ENCODE measurements at regions not wholly inside any gene's neighbourhood (a gene's known extent, or its start where the extent isn't known, plus 50 kb on each side); places are given as distances from the start of the nearest gene placed in this dataset.

GRCh38 chr5:32511776-32512374 is 67.3 kb upstream of the ZFR start:
- H3K9me3 ChIP-seq (ENCODE audit: control insufficient read depth, low read depth, low read length): no peaks in the 10 kb centered on the region
- H3K4me3 ChIP-seq (ENCODE audit: low read length): no peak overlapping the region
- H3K36me3 ChIP-seq (ENCODE audit: control insufficient read depth, low read depth, low read length): no peaks in the 10 kb centered on the region
- no peaks in the 10 kb centered on the region for H3K27me3 ChIP-seq (ENCODE audit: control insufficient read depth, insufficient read depth, low read length)
- no peak overlapping the region for H3K27ac ChIP-seq (ENCODE audit: low read length)
- H3K4me1 ChIP-seq (ENCODE audit: control insufficient read depth, low read depth, low read length): no peaks in the 10 kb centered on the region
- no peak overlapping the region for H3K9ac ChIP-seq (ENCODE audit: low read length)

- Histone ChIP-seq H3K4me1 (ENCODE audit: control insufficient read depth, low read depth, low read length) (peaks cover 9% of the 10 kb centered on the region), H3K27ac (ENCODE audit: low read length) (no peak overlapping the region), H3K9me3 (ENCODE audit: control insufficient read depth, low read depth, low read length) (no peaks in the 10 kb centered on the region), H3K36me3 (ENCODE audit: control insufficient read depth, low read depth, low read length) (no peaks in the 10 kb centered on the region), H3K27me3 (ENCODE audit: control insufficient read depth, insufficient read depth, low read length) (peaks cover 4% of the 10 kb centered on the region), H3K9ac (ENCODE audit: low read length) (no peak overlapping the region), H3K4me3 (ENCODE audit: low read length) (no peak overlapping the region)
Observed at GRCh38 chr5:32510860-32511259, 66.3 kb upstream of the ZFR start.

GRCh38 chr5:32508806-32509805 is 64.6 kb upstream of the ZFR start:
- H3K9ac ChIP-seq (ENCODE audit: low read length): no peak overlapping the region
- peaks cover 25% of the 10 kb centered on the region for H3K4me1 ChIP-seq (ENCODE audit: control insufficient read depth, low read depth, low read length)
- H3K9me3 ChIP-seq (ENCODE audit: control insufficient read depth, low read depth, low read length): no peaks in the 10 kb centered on the region
- H3K27me3 ChIP-seq (ENCODE audit: control insufficient read depth, insufficient read depth, low read length): peaks cover 22% of the 10 kb centered on the region
- no peak overlapping the region for H3K27ac ChIP-seq (ENCODE audit: low read length)
- no peaks in the 10 kb centered on the region for H3K36me3 ChIP-seq (ENCODE audit: control insufficient read depth, low read depth, low read length)
- H3K4me3 ChIP-seq (ENCODE audit: low read length): no peak overlapping the region

- peaks cover 25% of the 10 kb centered on the region for H3K4me1 ChIP-seq (ENCODE audit: control insufficient read depth, low read depth, low read length)
- no peaks in the 10 kb centered on the region for H3K9me3 ChIP-seq (ENCODE audit: control insufficient read depth, low read depth, low read length)
- no peak overlapping the region for H3K27ac ChIP-seq (ENCODE audit: low read length)
- H3K27me3 ChIP-seq (ENCODE audit: control insufficient read depth, insufficient read depth, low read length): peaks cover 28% of the 10 kb centered on the region
- no peak overlapping the region for H3K4me3 ChIP-seq (ENCODE audit: low read length)
- no peak overlapping the region for H3K9ac ChIP-seq (ENCODE audit: low read length)
- no peaks in the 10 kb centered on the region for H3K36me3 ChIP-seq (ENCODE audit: control insufficient read depth, low read depth, low read length)
Observed at GRCh38 chr5:32507738-32508434, 63.3 kb upstream of the ZFR start.

GRCh38 chr5:32506799-32507198 is 62.3 kb upstream of the ZFR start:
- no peak overlapping the region for H3K27ac ChIP-seq (ENCODE audit: low read length)

GRCh38 chr5:32506201-32506661 is 61.7 kb upstream of the ZFR start:
- Histone ChIP-seq H3K9ac (ENCODE audit: low read length) (no peak overlapping the region), H3K27me3 (ENCODE audit: control insufficient read depth, insufficient read depth, low read length) (peaks cover 45% of the 10 kb centered on the region), H3K9me3 (ENCODE audit: control insufficient read depth, low read depth, low read length) (no peaks in the 10 kb centered on the region), H3K4me1 (ENCODE audit: control insufficient read depth, low read depth, low read length) (peaks cover 30% of the 10 kb centered on the region), H3K36me3 (ENCODE audit: control insufficient read depth, low read depth, low read length) (no peaks in the 10 kb centered on the region), H3K27ac (ENCODE audit: low read length) (no peak overlapping the region), H3K4me3 (ENCODE audit: low read length) (no peak overlapping the region)

More at GRCh38 chr5:32506799-32507198, 62.3 kb upstream of the ZFR start:
- Histone ChIP-seq H3K4me1 (ENCODE audit: control insufficient read depth, low read depth, low read length) (peaks cover 25% of the 10 kb centered on the region), H3K27me3 (ENCODE audit: control insufficient read depth, insufficient read depth, low read length) (peaks cover 39% of the 10 kb centered on the region), H3K9me3 (ENCODE audit: control insufficient read depth, low read depth, low read length) (no peaks in the 10 kb centered on the region), H3K36me3 (ENCODE audit: control insufficient read depth, low read depth, low read length) (no peaks in the 10 kb centered on the region), H3K4me3 (ENCODE audit: low read length) (no peak overlapping the region), H3K9ac (ENCODE audit: low read length) (no peak overlapping the region)

GRCh38 chr5:32505756-32506155 is 61.2 kb upstream of the ZFR start:
- no peak overlapping the region for H3K9ac ChIP-seq (ENCODE audit: low read length)
- H3K4me1 ChIP-seq (ENCODE audit: control insufficient read depth, low read depth, low read length): peaks cover 33% of the 10 kb centered on the region
- no peaks in the 10 kb centered on the region for H3K9me3 ChIP-seq (ENCODE audit: control insufficient read depth, low read depth, low read length)
- no peak overlapping the region for H3K4me3 ChIP-seq (ENCODE audit: low read length)
- H3K27me3 ChIP-seq (ENCODE audit: control insufficient read depth, insufficient read depth, low read length): peaks cover 49% of the 10 kb centered on the region
- no peak overlapping the region for H3K27ac ChIP-seq (ENCODE audit: low read length)
- no peaks in the 10 kb centered on the region for H3K36me3 ChIP-seq (ENCODE audit: control insufficient read depth, low read depth, low read length)

- H3K27me3 ChIP-seq (ENCODE audit: control insufficient read depth, insufficient read depth, low read length): peaks cover 53% of the 10 kb centered on the region
- H3K36me3 ChIP-seq (ENCODE audit: control insufficient read depth, low read depth, low read length): no peaks in the 10 kb centered on the region
- H3K4me3 ChIP-seq (ENCODE audit: low read length): no peak overlapping the region
- no peaks in the 10 kb centered on the region for H3K9me3 ChIP-seq (ENCODE audit: control insufficient read depth, low read depth, low read length)
- H3K27ac ChIP-seq (ENCODE audit: low read length): no peak overlapping the region
- no peak overlapping the region for H3K9ac ChIP-seq (ENCODE audit: low read length)
- peaks cover 39% of the 10 kb centered on the region for H3K4me1 ChIP-seq (ENCODE audit: control insufficient read depth, low read depth, low read length)
Observed at GRCh38 chr5:32504989-32505596, 60.6 kb upstream of the ZFR start.

GRCh38 chr5:32504329-32504988 is 59.9 kb upstream of the ZFR start:
- Histone ChIP-seq H3K36me3 (ENCODE audit: control insufficient read depth, low read depth, low read length) (no peaks in the 10 kb centered on the region), H3K4me3 (ENCODE audit: low read length) (no peak overlapping the region), H3K9ac (ENCODE audit: low read length) (no peak overlapping the region), H3K27ac (ENCODE audit: low read length) (no peak overlapping the region), H3K4me1 (ENCODE audit: control insufficient read depth, low read depth, low read length) (peaks cover 43% of the 10 kb centered on the region), H3K9me3 (ENCODE audit: control insufficient read depth, low read depth, low read length) (no peaks in the 10 kb centered on the region), H3K27me3 (ENCODE audit: control insufficient read depth, insufficient read depth, low read length) (peaks cover 54% of the 10 kb centered on the region)

GRCh38 chr5:32503261-32503660 is 58.7 kb upstream of the ZFR start:
- Histone ChIP-seq H3K27me3 (ENCODE audit: control insufficient read depth, insufficient read depth, low read length) (peaks cover 65% of the 10 kb centered on the region), H3K4me3 (ENCODE audit: low read length) (no peak overlapping the region), H3K9ac (ENCODE audit: low read length) (no peak overlapping the region), H3K9me3 (ENCODE audit: control insufficient read depth, low read depth, low read length) (no peaks in the 10 kb centered on the region), H3K27ac (ENCODE audit: low read length) (no peak overlapping the region), H3K4me1 (ENCODE audit: control insufficient read depth, low read depth, low read length) (peaks cover 43% of the 10 kb centered on the region), H3K36me3 (ENCODE audit: control insufficient read depth, low read depth, low read length) (no peaks in the 10 kb centered on the region)

Data from iPS-18a (cell line).